GM23338 (cell line): ENCODE measurements at regions not wholly inside any gene's neighbourhood (a gene's known extent, or its start where the extent isn't known, plus 50 kb on each side); places are given as distances from the start of the nearest gene placed in this dataset.

ENCODE experiments used
- ATAC-seq: fragments of 200-7000 bp; cut with Tn5 transposase; 3 replicates; pipeline ENCODE4 v1.9.1; 2020
- DNase-seq: peaks from one replicate; pipeline ENCODE4 v3.0.0-alpha.2; 2015; ENCODE audit warnings: low spot score
- H2AFZ ChIP-seq: fragments of 200-600 bp; sonication (generic); 2 replicates; pipeline ENCODE4 v1.8.0; 2016; ENCODE audit warnings: antibody characterized with exemption, mild to moderate bottlenecking, moderate library complexity
- H3F3A ChIP-seq: fragments of 200-600 bp; sonication (generic); replicated peaks from 2 replicates; pipeline ENCODE4 v1.8.0; 2017; ENCODE audit warnings: antibody characterized with exemption, mixed run types, low read depth
- H3K27ac ChIP-seq: fragments of 200-600 bp; sonication (generic); 2 replicates; pipeline ENCODE4 v1.6.1; 2016; ENCODE audit warnings: low read depth
- H3K27me3 ChIP-seq: fragments of 200-600 bp; sonication (generic); 2 replicates; pipeline ENCODE4 v1.8.0; 2016; ENCODE audit warnings: mild to moderate bottlenecking, mixed run types, moderate library complexity; ENCODE audit not compliant: insufficient read depth
- H3K36me3 ChIP-seq: fragments of 200-600 bp; sonication (generic); 2 replicates; pipeline ENCODE4 v1.8.0; 2016; ENCODE audit warnings: mild to moderate bottlenecking; ENCODE audit not compliant: insufficient read depth
- H3K4me1 ChIP-seq: fragments of 200-600 bp; sonication (generic); 2 replicates; pipeline ENCODE4 v1.8.0; 2016; ENCODE audit warnings: mild to moderate bottlenecking, moderate library complexity; ENCODE audit not compliant: insufficient read depth
- H3K4me2 ChIP-seq: fragments of 200-600 bp; sonication (generic); 2 replicates; pipeline ENCODE4 v1.7.1; 2017; ENCODE audit warnings: mixed run types
- H3K4me3 ChIP-seq: fragments of 200-600 bp; sonication (generic); 2 replicates; pipeline ENCODE4 v1.6.1; 2016; ENCODE audit warnings: mixed run types
- H3K79me2 ChIP-seq: fragments of 200-600 bp; sonication (generic); replicated peaks from 2 replicates; pipeline ENCODE4 v1.8.0; 2017; ENCODE audit warnings: mild to moderate bottlenecking; ENCODE audit not compliant: insufficient read depth
- H3K9me2 ChIP-seq: fragments of 200-600 bp; sonication (generic); 2 replicates; pipeline ENCODE4 v1.8.0; 2017; ENCODE audit not compliant: insufficient read depth
- H4K20me1 ChIP-seq: fragments of 200-600 bp; sonication (generic); replicated peaks from 2 replicates; pipeline ENCODE4 v1.8.0; 2017; ENCODE audit warnings: mild to moderate bottlenecking; ENCODE audit not compliant: insufficient read depth
- H3K27ac Mint-ChIP-seq: 2 replicates; pipeline ENCODE4 v1.8.0; 2020; ENCODE audit warnings: inconsistent platforms, mild to moderate bottlenecking, moderate library complexity, mixed read lengths
- H3K27me3 Mint-ChIP-seq: 3 replicates; pipeline ENCODE4 v1.8.0; 2022; ENCODE audit warnings: low read depth, mild to moderate bottlenecking, moderate library complexity, mixed read lengths, inconsistent platforms; ENCODE audit not compliant: insufficient read depth, poor library complexity
- H3K36me3 Mint-ChIP-seq: 3 replicates; pipeline ENCODE4 v1.8.0; 2021; ENCODE audit warnings: low read depth, mild to moderate bottlenecking, inconsistent platforms, moderate library complexity, mixed read lengths
- H3K4me1 Mint-ChIP-seq: 3 replicates; pipeline ENCODE4 v1.8.0; 2020; ENCODE audit warnings: mild to moderate bottlenecking, inconsistent platforms, mixed read lengths
- H3K4me3 Mint-ChIP-seq: 3 replicates; pipeline ENCODE4 v1.8.0; 2021; ENCODE audit warnings: moderate library complexity, mild to moderate bottlenecking, inconsistent platforms, mixed read lengths
- H3K9me3 Mint-ChIP-seq: 3 replicates; pipeline ENCODE4 v1.8.0; 2020; ENCODE audit warnings: moderate library complexity, mild to moderate bottlenecking, inconsistent platforms, mixed read lengths
- CREB1 ChIP-seq: fragments of 250-450 bp; sonication (Bioruptor Pico); IDR thresholded peaks from 2 replicates; pipeline ENCODE4 v1.5.0; 2020; ENCODE audit warnings: low read depth, mild to moderate bottlenecking, moderate library complexity
- ETS1 ChIP-seq: IDR thresholded peaks from 2 replicates; pipeline ENCODE4 v1.6.1; 2016; ENCODE audit warnings: antibody characterized with exemption
- EZH2 ChIP-seq: fragments of 200-600 bp; sonication (generic); IDR thresholded peaks from one replicate; pipeline ENCODE4 v1.8.0; 2017; ENCODE audit warnings: antibody characterized with exemption, mild to moderate bottlenecking, low read depth; ENCODE audit not compliant: unreplicated experiment
- EZH2phosphoT487 ChIP-seq: fragments of 200-600 bp; sonication (generic); IDR thresholded peaks from one replicate; pipeline ENCODE4 v1.8.1; 2018; ENCODE audit warnings: antibody characterized with exemption; ENCODE audit not compliant: unreplicated experiment
- JUNB ChIP-seq: IDR thresholded peaks from one replicate; pipeline ENCODE4 v1.6.1; 2016; ENCODE audit warnings: antibody characterized with exemption; ENCODE audit not compliant: unreplicated experiment
- NANOG ChIP-seq: IDR thresholded peaks from 2 replicates; pipeline ENCODE4 v1.6.1; 2016; ENCODE audit warnings: antibody characterized with exemption, borderline replicate concordance
- POLR2AphosphoS5 ChIP-seq: IDR thresholded peaks from 2 replicates; pipeline ENCODE4 v1.6.1; 2016; ENCODE audit warnings: antibody characterized with exemption, low read depth
- STAT1 ChIP-seq: IDR thresholded peaks from one replicate; pipeline ENCODE4 v1.6.1; 2016; ENCODE audit warnings: antibody characterized with exemption; ENCODE audit not compliant: unreplicated experiment
- ZNF114 ChIP-seq: fragments of 250-450 bp; sonication (Bioruptor Pico); IDR thresholded peaks from 2 replicates; pipeline ENCODE4 v1.5.0; 2020; ENCODE audit warnings: mild to moderate bottlenecking, moderate library complexity
- ZNF331 ChIP-seq: fragments of 250-450 bp; sonication (Bioruptor Pico); IDR thresholded peaks from 2 replicates; pipeline ENCODE4 v1.5.0; 2020; ENCODE audit warnings: low read depth, mild to moderate bottlenecking, moderate library complexity
- ZNF462 ChIP-seq: fragments of 250-450 bp; sonication (Bioruptor Pico); IDR thresholded peaks from 2 replicates; pipeline ENCODE4 v1.5.0; 2020; ENCODE audit warnings: mild to moderate bottlenecking, moderate library complexity
- TF ChIP-seq, protein P1 (sequence below), 2 experiments: fragments of 200-600 bp in 1 of 2; sonication (generic) in 1 of 2; conservative IDR thresholded peaks; 2 replicates each; pipeline versions ENCODE4 v1.5.1 to v1.6.1; 2016 to 2017; ENCODE audit warnings: antibody characterized with exemption in 2 of 2, low read depth in 2 of 2, mild to moderate bottlenecking in 2 of 2, moderate library complexity in 1 of 2

- no peak overlapping the region for H3K27ac Mint-ChIP-seq
- no peak overlapping the region for H2AFZ ChIP-seq
- peaks cover 25% of the 10 kb centered on the region for H3K4me1 Mint-ChIP-seq
- H3K27ac ChIP-seq: no peak overlapping the region
- H3F3A ChIP-seq: no peaks in the 10 kb centered on the region
- no peaks in the 10 kb centered on the region for H4K20me1 ChIP-seq
- no peak overlapping the region for H3K4me3 ChIP-seq
- no peak overlapping the region for H3K4me3 Mint-ChIP-seq
- TF ChIP-seq ZNF114 (no peak), ETS1 (no peak), STAT1 (no peak), EZH2phosphoT487 (no peak), CREB1 (CRISPR knock-in tag) (no peak), EZH2 (no peak), POLR2AphosphoS5 (no peak), ZNF331 (no peak), NANOG (no peak)
- H3K27me3 ChIP-seq: no peaks in the 10 kb centered on the region
- 0 out of 2 replicates have a peak, but pooled peaks cover 2% of the 10 kb centered on the region for H3K9me2 ChIP-seq
- no peaks in the 10 kb centered on the region; the same call in 2 of the 3 replicates for H3K9me3 Mint-ChIP-seq
- H3K36me3 Mint-ChIP-seq: no peaks in the 10 kb centered on the region
- H3K4me1 ChIP-seq: 0 out of 2 replicates have a peak, but pooled peaks cover 9% of the 10 kb centered on the region
- no peaks in the 10 kb centered on the region for H3K79me2 ChIP-seq
- no peak overlapping the region for H3K4me2 ChIP-seq
- no peak for DNase-seq
- ATAC-seq: no peak
- peaks cover 14% of the 10 kb centered on the region for H3K27me3 Mint-ChIP-seq
- H3K36me3 ChIP-seq: no peaks in the 10 kb centered on the region
These were observed 221.9 kb downstream of the C16orf95 start for GRCh38 chr16:87095271-87095670.

DNA sequence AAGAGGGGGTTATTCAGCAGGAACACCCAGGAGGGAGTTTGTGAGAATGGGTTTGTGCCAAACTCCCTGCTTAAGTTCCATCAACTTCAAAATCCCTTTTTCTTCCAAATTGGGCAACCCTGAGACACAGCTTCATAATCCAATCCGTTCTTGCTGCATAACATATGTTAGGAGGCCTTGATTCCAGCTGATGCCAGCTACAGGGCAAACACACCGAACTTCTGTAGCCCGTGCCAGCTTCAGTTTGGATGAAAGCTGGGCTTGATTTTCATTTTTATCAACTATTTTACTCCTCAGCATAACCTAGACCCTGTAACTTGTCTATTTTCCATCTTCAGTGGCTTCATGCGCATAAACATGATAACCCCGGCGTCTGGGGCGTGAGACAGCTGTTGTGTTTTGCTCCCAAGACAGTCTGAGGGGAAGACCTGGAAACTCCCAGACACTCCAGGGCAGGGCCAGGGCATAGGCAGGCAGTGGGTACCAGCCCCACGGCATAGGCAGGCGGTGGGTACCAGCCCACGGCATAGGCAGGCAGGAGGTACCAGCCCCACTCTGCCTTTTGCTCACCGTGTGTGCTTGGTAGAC lies 220.4 kb downstream of the C16orf95 start:
- H3K9me2 ChIP-seq: no peaks in the 10 kb centered on the region
- peaks cover 26% of the 10 kb centered on the region for H3K4me1 Mint-ChIP-seq
- H4K20me1 ChIP-seq: no peaks in the 10 kb centered on the region
- no peak overlapping the region for H2AFZ ChIP-seq
- no peak overlapping the region for H3K27ac ChIP-seq
- H3K4me3 Mint-ChIP-seq: no peak overlapping the region
- no peaks in the 10 kb centered on the region for H3K27me3 ChIP-seq
- H3K4me2 ChIP-seq: no peak overlapping the region
- H3K4me3 ChIP-seq: no peak overlapping the region
- no peak for DNase-seq
- H3K36me3 Mint-ChIP-seq: no peaks in the 10 kb centered on the region
- 0 out of 2 replicates have a peak, but pooled peaks cover 9% of the 10 kb centered on the region for H3K4me1 ChIP-seq
- no peak overlapping the region for H3K27ac Mint-ChIP-seq
- H3K27me3 Mint-ChIP-seq: peaks cover 14% of the 10 kb centered on the region
- H3K79me2 ChIP-seq: no peaks in the 10 kb centered on the region
- H3F3A ChIP-seq: no peaks in the 10 kb centered on the region
- ATAC-seq: no peak
- no peaks in the 10 kb centered on the region; the same call in 2 of the 3 replicates for H3K9me3 Mint-ChIP-seq
- no peaks in the 10 kb centered on the region for H3K36me3 ChIP-seq
- TF ChIP-seq JUNB (no peak), EZH2phosphoT487 (no peak), POLR2AphosphoS5 (no peak), ZNF462 (CRISPR knock-in tag) (no peak), STAT1 (no peak), EZH2 (no peak)
- TF ChIP-seq, protein P1, sequence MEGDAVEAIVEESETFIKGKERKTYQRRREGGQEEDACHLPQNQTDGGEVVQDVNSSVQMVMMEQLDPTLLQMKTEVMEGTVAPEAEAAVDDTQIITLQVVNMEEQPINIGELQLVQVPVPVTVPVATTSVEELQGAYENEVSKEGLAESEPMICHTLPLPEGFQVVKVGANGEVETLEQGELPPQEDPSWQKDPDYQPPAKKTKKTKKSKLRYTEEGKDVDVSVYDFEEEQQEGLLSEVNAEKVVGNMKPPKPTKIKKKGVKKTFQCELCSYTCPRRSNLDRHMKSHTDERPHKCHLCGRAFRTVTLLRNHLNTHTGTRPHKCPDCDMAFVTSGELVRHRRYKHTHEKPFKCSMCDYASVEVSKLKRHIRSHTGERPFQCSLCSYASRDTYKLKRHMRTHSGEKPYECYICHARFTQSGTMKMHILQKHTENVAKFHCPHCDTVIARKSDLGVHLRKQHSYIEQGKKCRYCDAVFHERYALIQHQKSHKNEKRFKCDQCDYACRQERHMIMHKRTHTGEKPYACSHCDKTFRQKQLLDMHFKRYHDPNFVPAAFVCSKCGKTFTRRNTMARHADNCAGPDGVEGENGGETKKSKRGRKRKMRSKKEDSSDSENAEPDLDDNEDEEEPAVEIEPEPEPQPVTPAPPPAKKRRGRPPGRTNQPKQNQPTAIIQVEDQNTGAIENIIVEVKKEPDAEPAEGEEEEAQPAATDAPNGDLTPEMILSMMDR (conservative IDR thresholded peaks at IDR 0.05; ENCODE audit: low read depth in 2 of 2): no peak
